ENCODE measurements at regions not wholly inside any gene's neighbourhood (a gene's known extent, or its start where the extent isn't known, plus 50 kb on each side); places are given as distances from the start of the nearest gene placed in this dataset.

- Histone ChIP-seq H3K27me3 (no peaks in the 10 kb centered on the region), H3K4me3 (no peak overlapping the region), H3K27ac (no peak overlapping the region), H4K20me1 (ENCODE audit: insufficient read depth, poor library complexity, severe bottlenecking) (no peaks in the 10 kb centered on the region), H3K36me3 (replicated peaks; ENCODE audit: insufficient read depth, low read depth) (no peaks in the 10 kb centered on the region), H3K9me3 (ENCODE audit: low read depth) (no peaks in the 10 kb centered on the region), H3K79me2 (no peaks in the 10 kb centered on the region), H3K9me2 (replicated peaks; ENCODE audit: insufficient read depth) (no peaks in the 10 kb centered on the region), H3K4me1 (ENCODE audit: insufficient read depth) (no peaks in the 10 kb centered on the region), H2AFZ (no peak overlapping the region), H3K4me2 (no peak overlapping the region)
- TF ChIP-seq, protein P1, sequence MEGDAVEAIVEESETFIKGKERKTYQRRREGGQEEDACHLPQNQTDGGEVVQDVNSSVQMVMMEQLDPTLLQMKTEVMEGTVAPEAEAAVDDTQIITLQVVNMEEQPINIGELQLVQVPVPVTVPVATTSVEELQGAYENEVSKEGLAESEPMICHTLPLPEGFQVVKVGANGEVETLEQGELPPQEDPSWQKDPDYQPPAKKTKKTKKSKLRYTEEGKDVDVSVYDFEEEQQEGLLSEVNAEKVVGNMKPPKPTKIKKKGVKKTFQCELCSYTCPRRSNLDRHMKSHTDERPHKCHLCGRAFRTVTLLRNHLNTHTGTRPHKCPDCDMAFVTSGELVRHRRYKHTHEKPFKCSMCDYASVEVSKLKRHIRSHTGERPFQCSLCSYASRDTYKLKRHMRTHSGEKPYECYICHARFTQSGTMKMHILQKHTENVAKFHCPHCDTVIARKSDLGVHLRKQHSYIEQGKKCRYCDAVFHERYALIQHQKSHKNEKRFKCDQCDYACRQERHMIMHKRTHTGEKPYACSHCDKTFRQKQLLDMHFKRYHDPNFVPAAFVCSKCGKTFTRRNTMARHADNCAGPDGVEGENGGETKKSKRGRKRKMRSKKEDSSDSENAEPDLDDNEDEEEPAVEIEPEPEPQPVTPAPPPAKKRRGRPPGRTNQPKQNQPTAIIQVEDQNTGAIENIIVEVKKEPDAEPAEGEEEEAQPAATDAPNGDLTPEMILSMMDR (IDR thresholded peaks at IDR 0.05; ENCODE audit: poor library complexity): no peak
- TF ChIP-seq EZH2 (IDR thresholded peaks at IDR 0.05; ENCODE audit: borderline replicate concordance) (no peak), EZH2phosphoT487 (IDR thresholded peaks at IDR 0.05; ENCODE audit: low read depth, severe bottlenecking, unreplicated experiment) (no peak)
- DNase-seq (ENCODE audit: low spot score): no peak
Measured at GRCh38 chr2:195606179-195606578, 50.8 kb upstream of the SLC39A10 start.

- Histone ChIP-seq H3K4me1 (ENCODE audit: insufficient read depth) (no peaks in the 10 kb centered on the region), H4K20me1 (ENCODE audit: insufficient read depth, poor library complexity, severe bottlenecking) (no peaks in the 10 kb centered on the region), H3K9me3 (ENCODE audit: low read depth) (no peaks in the 10 kb centered on the region), H3K79me2 (no peaks in the 10 kb centered on the region), H3K27ac (no peak overlapping the region), H3K4me2 (no peak overlapping the region), H3K4me3 (no peak overlapping the region), H3K27me3 (no peaks in the 10 kb centered on the region), H3K36me3 (replicated peaks; ENCODE audit: insufficient read depth, low read depth) (no peaks in the 10 kb centered on the region), H2AFZ (no peak overlapping the region), H3K9me2 (replicated peaks; ENCODE audit: insufficient read depth) (no peaks in the 10 kb centered on the region)
- DNase-seq (ENCODE audit: low spot score): no peak
- 94% methylated on average over 5 of the region's 5 CpGs for WGBS (ENCODE audit: low lambda C conversion rate, missing lambda C conversion rate)
- TF ChIP-seq EZH2phosphoT487 (IDR thresholded peaks at IDR 0.05; ENCODE audit: low read depth, severe bottlenecking, unreplicated experiment) (no peak), EZH2 (IDR thresholded peaks at IDR 0.05; ENCODE audit: borderline replicate concordance) (no peak)
- TF ChIP-seq, protein P1 (IDR thresholded peaks at IDR 0.05; ENCODE audit: poor library complexity): no peak
Measured at GRCh38 chr2:195604706-195605105, 52.3 kb upstream of the SLC39A10 start.

DNA sequence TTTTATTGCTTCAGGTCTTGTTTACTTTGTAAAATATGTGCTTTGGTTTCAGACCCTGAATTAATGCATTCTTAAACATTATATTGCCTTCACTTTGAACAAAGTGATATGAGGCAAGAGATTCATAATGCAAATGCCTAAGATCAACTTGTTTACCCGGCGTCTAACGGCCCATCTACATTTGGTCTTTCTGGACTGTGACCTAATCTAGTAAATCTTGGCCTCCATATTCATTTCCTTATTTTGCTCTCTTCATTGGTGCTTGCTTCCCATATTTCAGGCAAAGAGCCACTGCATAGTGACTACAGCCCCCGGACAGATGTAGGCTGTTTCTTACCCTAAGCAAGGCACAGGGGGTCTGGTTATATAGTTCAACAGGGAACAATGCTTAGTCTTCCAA is 53.0 kb upstream of the SLC39A10 start:
- no peak for TF ChIP-seq EZH2phosphoT487 (IDR thresholded peaks at IDR 0.05; ENCODE audit: low read depth, severe bottlenecking, unreplicated experiment)
- TF ChIP-seq, protein P1 (IDR thresholded peaks at IDR 0.05; ENCODE audit: poor library complexity): no peak
- H3K27ac ChIP-seq: no peak overlapping the region
- H3K4me2 ChIP-seq: no peak overlapping the region
- H3K9me3 ChIP-seq (ENCODE audit: low read depth): no peaks in the 10 kb centered on the region
- WGBS (ENCODE audit: low lambda C conversion rate, missing lambda C conversion rate): 90% methylated on average over 4 of the region's 4 CpGs
- no peak overlapping the region for H3K4me3 ChIP-seq
- no peaks in the 10 kb centered on the region for H3K79me2 ChIP-seq
- H3K36me3 ChIP-seq (replicated peaks; ENCODE audit: insufficient read depth, low read depth): no peaks in the 10 kb centered on the region
- no peaks in the 10 kb centered on the region for H3K9me2 ChIP-seq (replicated peaks; ENCODE audit: insufficient read depth)
- DNase-seq (ENCODE audit: low spot score): no peak
- no peaks in the 10 kb centered on the region for H4K20me1 ChIP-seq (ENCODE audit: insufficient read depth, poor library complexity, severe bottlenecking)
- no peaks in the 10 kb centered on the region for H3K4me1 ChIP-seq (ENCODE audit: insufficient read depth)
- no peaks in the 10 kb centered on the region for H3K27me3 ChIP-seq
- H2AFZ ChIP-seq: no peak overlapping the region

DNA sequence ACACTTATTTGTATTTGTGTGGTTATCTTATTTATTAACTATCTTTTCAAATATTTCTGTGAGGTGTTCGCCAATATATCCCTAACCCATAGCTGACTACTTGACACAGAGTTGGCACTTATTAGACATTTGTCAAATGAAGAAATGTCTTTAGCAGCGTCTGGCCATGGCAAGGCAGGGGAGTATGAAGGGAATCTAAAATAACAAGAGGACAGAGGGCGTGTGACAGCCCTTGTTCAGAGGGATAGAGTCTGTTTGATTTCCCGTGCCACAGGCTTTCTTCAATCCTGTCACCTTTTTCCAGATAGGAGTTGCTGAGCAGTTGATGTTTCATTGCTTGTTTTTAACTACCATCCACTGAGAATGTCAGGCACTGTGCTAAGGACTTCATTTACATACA is 53.6 kb upstream of the SLC39A10 start:
- H3K27me3 ChIP-seq: no peaks in the 10 kb centered on the region
- H3K4me3 ChIP-seq: no peak overlapping the region
- H3K4me1 ChIP-seq (ENCODE audit: insufficient read depth): no peaks in the 10 kb centered on the region
- H3K36me3 ChIP-seq (replicated peaks; ENCODE audit: insufficient read depth, low read depth): no peaks in the 10 kb centered on the region
- TF ChIP-seq, protein P1 (IDR thresholded peaks at IDR 0.05; ENCODE audit: poor library complexity): no peak
- no peak for TF ChIP-seq EZH2phosphoT487 (IDR thresholded peaks at IDR 0.05; ENCODE audit: low read depth, severe bottlenecking, unreplicated experiment)
- no peak for TF ChIP-seq EZH2 (IDR thresholded peaks at IDR 0.05; ENCODE audit: borderline replicate concordance)
- H4K20me1 ChIP-seq (ENCODE audit: insufficient read depth, poor library complexity, severe bottlenecking): no peaks in the 10 kb centered on the region
- no peak for DNase-seq (ENCODE audit: low spot score)
- 77% methylated on average over 4 of the region's 4 CpGs for WGBS (ENCODE audit: low lambda C conversion rate, missing lambda C conversion rate)
- no peak overlapping the region for H3K27ac ChIP-seq
- no peaks in the 10 kb centered on the region for H3K9me3 ChIP-seq (ENCODE audit: low read depth)
- no peaks in the 10 kb centered on the region for H3K9me2 ChIP-seq (replicated peaks; ENCODE audit: insufficient read depth)
- no peak overlapping the region for H3K4me2 ChIP-seq
- no peak overlapping the region for H2AFZ ChIP-seq
- H3K79me2 ChIP-seq: no peaks in the 10 kb centered on the region

All from hepatocyte (in vitro differentiated cells).